ENCODE measurements at regions not wholly inside any gene's neighbourhood (a gene's known extent, or its start where the extent isn't known, plus 50 kb on each side); places are given as distances from the start of the nearest gene placed in this dataset.

- intact Hi-C loops (cut with DNase I), result no loop called here
- no peaks in the 10 kb centered on the region for H3K9me3 ChIP-seq
- no peak for TF ChIP-seq CTCF (IDR thresholded peaks at IDR 0.05)
- DNase-seq (no peak), ATAC-seq (no peak)
- H3K27ac ChIP-seq, result no peak overlapping the region
- no peak overlapping the region for H3K4me3 ChIP-seq
- H3K36me3 ChIP-seq, result no peaks in the 10 kb centered on the region
- H3K4me1 ChIP-seq, result no peaks in the 10 kb centered on the region
- no peaks in the 10 kb centered on the region for H3K27me3 ChIP-seq
Observed at GRCh38 chr1:184225283-184226099, 161.3 kb upstream of the C1orf21 start.

- no peaks in the 10 kb centered on the region for H3K27me3 ChIP-seq
- no peak overlapping the region for H3K27ac ChIP-seq
- DNase-seq (no peak), ATAC-seq (no peak)
- H3K36me3 ChIP-seq, result no peaks in the 10 kb centered on the region
- H3K9me3 ChIP-seq, result no peaks in the 10 kb centered on the region
- intact Hi-C loops (cut with DNase I), result no loop called here
- no peaks in the 10 kb centered on the region for H3K4me1 ChIP-seq
- H3K4me3 ChIP-seq, result no peak overlapping the region
- no peak for TF ChIP-seq CTCF (IDR thresholded peaks at IDR 0.05)
Observed at GRCh38 chr1:184226100-184226487, 160.7 kb upstream of the C1orf21 start.

GRCh38 chr1:184228558-184228957, 158.3 kb upstream of the C1orf21 start:
- H3K4me1 ChIP-seq, result no peaks in the 10 kb centered on the region
- DNase-seq (no peak), ATAC-seq (no peak)
- no peaks in the 10 kb centered on the region for H3K9me3 ChIP-seq
- no peak overlapping the region for H3K27ac ChIP-seq
- no peaks in the 10 kb centered on the region for H3K36me3 ChIP-seq
- intact Hi-C loops (cut with DNase I), result no loop called here
- H3K4me3 ChIP-seq, result no peak overlapping the region
- no peaks in the 10 kb centered on the region for H3K27me3 ChIP-seq
- no peak for TF ChIP-seq CTCF (IDR thresholded peaks at IDR 0.05)

- ATAC-seq, result no peak
- no peak overlapping the region for H3K4me3 ChIP-seq
- intact Hi-C loops (cut with DNase I), result no loop called here
Observed at GRCh38 chr1:184237588-184237987, 149.2 kb upstream of the C1orf21 start.

GRCh38 chr1:184241446-184241845, 145.4 kb upstream of the C1orf21 start:
- Histone ChIP-seq H3K27ac (no peak overlapping the region), H3K27me3 (no peaks in the 10 kb centered on the region), H3K36me3 (no peaks in the 10 kb centered on the region), H3K4me1 (peaks cover 8% of the 10 kb centered on the region), H3K4me3 (no peak overlapping the region), H3K9me3 (no peaks in the 10 kb centered on the region)
- DNase-seq (no peak), ATAC-seq (no peak)
- TF ChIP-seq CTCF (IDR thresholded peaks at IDR 0.05), result no peak
- intact Hi-C loops (cut with DNase I), result no loop called here

More at GRCh38 chr1:184237588-184237987, 149.2 kb upstream of the C1orf21 start:
- TF ChIP-seq CTCF (IDR thresholded peaks at IDR 0.05), result no peak
- H3K27me3 ChIP-seq, result no peaks in the 10 kb centered on the region
- H3K9me3 ChIP-seq, result no peaks in the 10 kb centered on the region
- DNase-seq, result no peak
- H3K27ac ChIP-seq, result no peak overlapping the region
- H3K36me3 ChIP-seq, result no peaks in the 10 kb centered on the region
- H3K4me1 ChIP-seq, result peaks cover 6% of the 10 kb centered on the region

All from upper lobe of right lung (tissue), 1 donor.